GM12878 (cell line): ENCODE measurements at regions not wholly inside any gene's neighbourhood (a gene's known extent, or its start where the extent isn't known, plus 50 kb on each side); places are given as distances from the start of the nearest gene placed in this dataset.

ENCODE experiments used
- ATAC-seq: fragments of 200-7000 bp; cut with Tn5 transposase; 3 replicates; pipeline ENCODE4 v1.9.1; 2020; ENCODE audit warnings: mild to moderate bottlenecking, moderate library complexity
- BruUV-seq: library from RNA; stranded (reverse); fragments of 400-500 nt; replicated peaks from 2 replicates; lab custom pipeline; 2021; lab: Mats Ljungman, UMichigan
- CTCF ChIA-PET: fragments of 300-600 bp; sonication (Branson Sonifier 250); formaldehyde crosslinking; extraction: SDS; loops from one replicate; lab custom pipeline; 2021; ENCODE audit warnings: inconsistent platforms; lab: Yijun Ruan, JAX
- POLR2A ChIA-PET: fragments of 350-600 bp; formaldehyde crosslinking; extraction: SDS; loops from one replicate; lab custom pipeline; 2021; ENCODE audit warnings: inconsistent platforms; lab: Charles Lee
- RAD21 ChIA-PET: fragments of 300-600 bp; sonication (Branson Sonifier 250); formaldehyde crosslinking; loops from one replicate; lab custom pipeline; 2023; ENCODE audit warnings: antibody characterized with exemption; ENCODE audit not compliant: unreplicated experiment; lab: Charles Lee
- SMC1A ChIA-PET: fragments of 300-600 bp; sonication (Branson Sonifier 250); formaldehyde crosslinking; loops from one replicate; lab custom pipeline; 2023; ENCODE audit not compliant: unreplicated experiment, uncharacterized antibody; lab: Charles Lee
- DNase-seq: peaks from one replicate; pipeline ENCODE4 v3.0.0-alpha.2; 2011; ENCODE audit warnings: low read depth, low spot score
- FAIRE-seq: peaks from 3 replicates; lab custom pipeline; 2011; peaks lifted over from hg19 to GRCh38; lab: Jason Lieb, UNC
- H2AFZ ChIP-seq: 2 replicates; pipeline ENCODE4 v1.6.0; 2011; ENCODE audit warnings: low read depth, low read length, control low read depth; ENCODE audit not compliant: control insufficient read depth
- H3K27ac ChIP-seq: 2 replicates; pipeline ENCODE4 v1.5.1; 2011; ENCODE audit warnings: control low read depth; ENCODE audit not compliant: control insufficient read depth, insufficient read depth
- H3K27me3 ChIP-seq, 2 experiments: replicated peaks in 1 of 2; 2 replicates each; pipeline versions ENCODE4 v1.6.0 to v1.6.1; 2011; ENCODE audit warnings: low read length in 1 of 2; ENCODE audit not compliant: control insufficient read depth in 2 of 2, insufficient read depth in 2 of 2
- H3K36me3 ChIP-seq, 2 experiments: 2 replicates each; pipeline ENCODE4 v1.5.1; 2011; ENCODE audit warnings: low read length in 1 of 2; ENCODE audit not compliant: control insufficient read depth in 2 of 2, insufficient read depth in 2 of 2
- H3K4me1 ChIP-seq: 2 replicates; pipeline ENCODE4 v1.6.1; 2011; ENCODE audit warnings: mild to moderate bottlenecking, low read length, moderate library complexity, mixed read lengths; ENCODE audit not compliant: control insufficient read depth, insufficient read depth
- H3K4me2 ChIP-seq: 2 replicates; pipeline ENCODE4 v1.6.0; 2011; ENCODE audit warnings: control low read depth; ENCODE audit not compliant: control insufficient read depth, insufficient read depth
- H3K4me3 ChIP-seq: fragments of 200-600 bp; sonication (generic); 2 replicates; pipeline ENCODE4 v1.5.1; 2016
- H3K79me2 ChIP-seq: 2 replicates; pipeline ENCODE4 v1.6.0; 2011; ENCODE audit warnings: low read length; ENCODE audit not compliant: control insufficient read depth, insufficient read depth
- H3K9ac ChIP-seq: 2 replicates; pipeline ENCODE4 v1.8.0; 2011; ENCODE audit warnings: low read length, control low read depth, mixed read lengths; ENCODE audit not compliant: control insufficient read depth, insufficient read depth
- H3K9me3 ChIP-seq: replicated peaks from 3 replicates; pipeline ENCODE4 v1.5.1; 2011; ENCODE audit warnings: mild to moderate bottlenecking, low read length; ENCODE audit not compliant: control insufficient read depth, insufficient read depth
- H4K20me1 ChIP-seq: 2 replicates; pipeline ENCODE4 v1.6.0; 2011; ENCODE audit not compliant: control insufficient read depth, insufficient read depth
- CBFB ChIP-seq: IDR thresholded peaks from 2 replicates; pipeline ENCODE4 v1.6.1; 2016; ENCODE audit warnings: antibody characterized with exemption, low read depth
- JUNB ChIP-seq: IDR thresholded peaks from 2 replicates; pipeline ENCODE4 v1.6.1; 2016; ENCODE audit warnings: antibody characterized with exemption, mild to moderate bottlenecking
- RELB ChIP-seq: fragments of 450-650 bp; IDR thresholded peaks from 2 replicates; pipeline ENCODE4 v1.6.1; 2017; ENCODE audit warnings: low read depth, mild to moderate bottlenecking, moderate library complexity
- ZBTB33 ChIP-seq: fragments of 450-650 bp; IDR thresholded peaks from 2 replicates; pipeline ENCODE4 v1.6.1; 2017; ENCODE audit warnings: mild to moderate bottlenecking
- WGBS: methylation state at CpG from one replicate; pipeline ENCODE4 v1.1.6; 2016; ENCODE audit warnings: low lambda C conversion rate; ENCODE audit not compliant: insufficient replicate concordance, insufficient coverage; ENCODE audit errors: missing lambda C conversion rate; 5-methylcytosine and 5-hydroxymethylcytosine counted together
- in situ Hi-C: fragments of 300-500 bp; cut with MboI; formaldehyde crosslinking; loops from 9 replicates; pipeline ENCODE4 v1.14.3; 2018; ENCODE audit warnings: mixed read lengths
- intact Hi-C: fragments of 100-400 bp; cut with micrococcal nuclease; formaldehyde crosslinking; loops from one replicate; pipeline ENCODE4 v1.14.2; 2022; ENCODE audit not compliant: unreplicated experiment

GRCh38 chr7:132044247-132044646 is 487.8 kb upstream of the PODXL start (continued):
- TF ChIP-seq RELB: no peak
- TF ChIP-seq JUNB: no peak
- no peak for TF ChIP-seq ZBTB33

GRCh38 chr7:132041108-132041507 is 484.7 kb upstream of the PODXL start:
- Histone ChIP-seq H3K4me3 (no peak overlapping the region), H3K36me3 (no peaks in the 10 kb centered on the region), H3K4me2 (no peak overlapping the region), H3K9me3 (no peaks in the 10 kb centered on the region), H2AFZ (no peak overlapping the region), H3K9ac (no peak overlapping the region), H4K20me1 (no peaks in the 10 kb centered on the region), H3K27ac (no peak overlapping the region), H3K4me1 (no peaks in the 10 kb centered on the region), H3K27me3 (no peaks in the 10 kb centered on the region), H3K79me2 (no peaks in the 10 kb centered on the region)
- ChIA-PET SMC1A (no interaction called here), RAD21 (no interaction called here), CTCF (interaction anchor here (0.7 kb wide), 1 partner anchor 132 kb away, joined by 3 read pairs; no protein-coding TSS in a partner anchor), POLR2A (no interaction called here)
- FAIRE-seq (no peak), DNase-seq (no peak), ATAC-seq (no peak)
- no peak for TF ChIP-seq CBFB
- WGBS: 0% methylated on average over 3 of the region's 3 CpGs
- intact Hi-C loops: no loop called here
- no TSS peak for BruUV-seq
- in situ Hi-C loops: no loop called here
